IMR-90 (cell line): ENCODE measurements at regions not wholly inside any gene's neighbourhood (a gene's known extent, or its start where the extent isn't known, plus 50 kb on each side); places are given as distances from the start of the nearest gene placed in this dataset.
"Not testable (repeated sequence)": the region's sequence is repeated elsewhere in the genome, so short reads cannot be mapped to it uniquely, and the experiment has no call there.

Experiments
- CEBPB ChIP-seq: IDR thresholded peaks from 2 replicates; pipeline ENCODE4 v1.6.1; 2012; ENCODE audit warnings: low read depth, low read length, improper control_type of control experiment
- CHD1 ChIP-seq: IDR thresholded peaks from 2 replicates; pipeline ENCODE4 v1.6.1; 2012; ENCODE audit warnings: low read depth, low read length, improper control_type of control experiment
- FOS ChIP-seq: fragments of 150-350 bp; IDR thresholded peaks from 2 replicates; pipeline ENCODE4 v1.6.1; 2016; ENCODE audit warnings: low read depth, low read length
- MAFK ChIP-seq: IDR thresholded peaks from 2 replicates; pipeline ENCODE4 v1.6.1; 2012; ENCODE audit warnings: low read depth, low read length, improper control_type of control experiment
- MAZ ChIP-seq: IDR thresholded peaks from 2 replicates; pipeline ENCODE4 v1.6.1; 2012; ENCODE audit warnings: low read depth, mild to moderate bottlenecking, low read length, improper control_type of control experiment, moderate library complexity, borderline replicate concordance
- MXI1 ChIP-seq: IDR thresholded peaks from 2 replicates; pipeline ENCODE4 v1.6.1; 2012; ENCODE audit warnings: low read depth, mild to moderate bottlenecking, low read length, moderate library complexity, borderline replicate concordance
- NFE2L2 ChIP-seq: fragments of 150-350 bp; IDR thresholded peaks from 2 replicates; pipeline ENCODE4 v1.6.1; 2016; ENCODE audit warnings: low read depth, mild to moderate bottlenecking, low read length
- POLR2A ChIP-seq: IDR thresholded peaks from 2 replicates; pipeline ENCODE4 v1.6.1; 2012; ENCODE audit warnings: mild to moderate bottlenecking, low read depth, low read length
- RAD21 ChIP-seq: IDR thresholded peaks from 2 replicates; pipeline ENCODE4 v1.6.1; 2012; ENCODE audit warnings: low read length, improper control_type of control experiment
- RFX5 ChIP-seq: IDR thresholded peaks from 2 replicates; pipeline ENCODE4 v1.8.0; 2012; ENCODE audit warnings: low read depth, mild to moderate bottlenecking, low read length, moderate library complexity
- SMC3 ChIP-seq: fragments of 150-350 bp; IDR thresholded peaks from 2 replicates; pipeline ENCODE4 v1.6.1; 2016; ENCODE audit warnings: low read depth, mild to moderate bottlenecking, antibody characterized with exemption, low read length, moderate library complexity
- TF ChIP-seq, protein P1 (sequence below): conservative IDR thresholded peaks from 2 replicates; pipeline ENCODE4 v1.5.1; 2012; ENCODE audit warnings: mild to moderate bottlenecking, low read depth, low read length, improper control_type of control experiment
- TF ChIP-seq, protein P2 (sequence below): fragments of 150-350 bp; IDR thresholded peaks from 2 replicates; pipeline ENCODE4 v1.6.1; 2017; ENCODE audit warnings: mild to moderate bottlenecking, antibody characterized with exemption, low read length, low read depth
- TF ChIP-seq, protein P3 (sequence below): fragments of 150-350 bp; IDR thresholded peaks from 2 replicates; pipeline ENCODE4 v1.6.1; 2016; ENCODE audit warnings: low read depth, mild to moderate bottlenecking, low read length, moderate library complexity, borderline replicate concordance

DNA sequence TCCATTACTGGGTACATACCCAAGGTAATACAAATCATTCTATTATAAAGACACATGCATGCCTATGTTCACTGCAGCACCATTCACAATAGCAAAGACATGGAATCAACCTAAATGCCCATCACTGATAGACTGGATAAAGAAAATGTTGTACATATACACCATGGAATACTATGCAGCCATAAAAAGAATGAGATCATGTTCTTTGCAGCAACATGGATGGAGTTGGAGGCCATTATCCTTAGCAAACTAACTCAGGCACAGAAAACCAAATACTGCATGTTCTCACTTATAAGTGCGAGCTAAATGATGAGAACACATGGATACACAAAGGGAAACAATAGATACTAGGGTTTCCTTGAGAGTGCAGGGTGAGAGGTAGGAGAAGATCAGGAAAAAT lies 146.8 kb downstream of the IBTK start:
- not testable (repeated sequence) for TF ChIP-seq CHD1, MXI1, CEBPB, SMC3, NFE2L2, MAFK, RFX5, POLR2A, RAD21, MAZ, FOS
- TF ChIP-seq, protein P1, sequence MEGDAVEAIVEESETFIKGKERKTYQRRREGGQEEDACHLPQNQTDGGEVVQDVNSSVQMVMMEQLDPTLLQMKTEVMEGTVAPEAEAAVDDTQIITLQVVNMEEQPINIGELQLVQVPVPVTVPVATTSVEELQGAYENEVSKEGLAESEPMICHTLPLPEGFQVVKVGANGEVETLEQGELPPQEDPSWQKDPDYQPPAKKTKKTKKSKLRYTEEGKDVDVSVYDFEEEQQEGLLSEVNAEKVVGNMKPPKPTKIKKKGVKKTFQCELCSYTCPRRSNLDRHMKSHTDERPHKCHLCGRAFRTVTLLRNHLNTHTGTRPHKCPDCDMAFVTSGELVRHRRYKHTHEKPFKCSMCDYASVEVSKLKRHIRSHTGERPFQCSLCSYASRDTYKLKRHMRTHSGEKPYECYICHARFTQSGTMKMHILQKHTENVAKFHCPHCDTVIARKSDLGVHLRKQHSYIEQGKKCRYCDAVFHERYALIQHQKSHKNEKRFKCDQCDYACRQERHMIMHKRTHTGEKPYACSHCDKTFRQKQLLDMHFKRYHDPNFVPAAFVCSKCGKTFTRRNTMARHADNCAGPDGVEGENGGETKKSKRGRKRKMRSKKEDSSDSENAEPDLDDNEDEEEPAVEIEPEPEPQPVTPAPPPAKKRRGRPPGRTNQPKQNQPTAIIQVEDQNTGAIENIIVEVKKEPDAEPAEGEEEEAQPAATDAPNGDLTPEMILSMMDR: not testable (repeated sequence)
- TF ChIP-seq, protein P2, sequence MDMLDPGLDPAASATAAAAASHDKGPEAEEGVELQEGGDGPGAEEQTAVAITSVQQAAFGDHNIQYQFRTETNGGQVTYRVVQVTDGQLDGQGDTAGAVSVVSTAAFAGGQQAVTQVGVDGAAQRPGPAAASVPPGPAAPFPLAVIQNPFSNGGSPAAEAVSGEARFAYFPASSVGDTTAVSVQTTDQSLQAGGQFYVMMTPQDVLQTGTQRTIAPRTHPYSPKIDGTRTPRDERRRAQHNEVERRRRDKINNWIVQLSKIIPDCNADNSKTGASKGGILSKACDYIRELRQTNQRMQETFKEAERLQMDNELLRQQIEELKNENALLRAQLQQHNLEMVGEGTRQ: not testable (repeated sequence)
- TF ChIP-seq, protein P3, sequence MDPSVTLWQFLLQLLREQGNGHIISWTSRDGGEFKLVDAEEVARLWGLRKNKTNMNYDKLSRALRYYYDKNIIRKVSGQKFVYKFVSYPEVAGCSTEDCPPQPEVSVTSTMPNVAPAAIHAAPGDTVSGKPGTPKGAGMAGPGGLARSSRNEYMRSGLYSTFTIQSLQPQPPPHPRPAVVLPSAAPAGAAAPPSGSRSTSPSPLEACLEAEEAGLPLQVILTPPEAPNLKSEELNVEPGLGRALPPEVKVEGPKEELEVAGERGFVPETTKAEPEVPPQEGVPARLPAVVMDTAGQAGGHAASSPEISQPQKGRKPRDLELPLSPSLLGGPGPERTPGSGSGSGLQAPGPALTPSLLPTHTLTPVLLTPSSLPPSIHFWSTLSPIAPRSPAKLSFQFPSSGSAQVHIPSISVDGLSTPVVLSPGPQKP: not testable (repeated sequence)
